IMR-90 (cell line): ENCODE measurements at regions not wholly inside any gene's neighbourhood (a gene's known extent, or its start where the extent isn't known, plus 50 kb on each side); places are given as distances from the start of the nearest gene placed in this dataset.

Source experiments
- CHD1 ChIP-seq: IDR thresholded peaks from 2 replicates; pipeline ENCODE4 v1.6.1; 2012; ENCODE audit warnings: low read depth, low read length, improper control_type of control experiment
- FOS ChIP-seq: fragments of 150-350 bp; IDR thresholded peaks from 2 replicates; pipeline ENCODE4 v1.6.1; 2016; ENCODE audit warnings: low read depth, low read length
- POLR2A ChIP-seq: IDR thresholded peaks from 2 replicates; pipeline ENCODE4 v1.6.1; 2012; ENCODE audit warnings: mild to moderate bottlenecking, low read depth, low read length
- RAD21 ChIP-seq: IDR thresholded peaks from 2 replicates; pipeline ENCODE4 v1.6.1; 2012; ENCODE audit warnings: low read length, improper control_type of control experiment
- RFX5 ChIP-seq: IDR thresholded peaks from 2 replicates; pipeline ENCODE4 v1.8.0; 2012; ENCODE audit warnings: low read depth, mild to moderate bottlenecking, low read length, moderate library complexity
- TF ChIP-seq, protein P1 (sequence below): conservative IDR thresholded peaks from 2 replicates; pipeline ENCODE4 v1.5.1; 2012; ENCODE audit warnings: mild to moderate bottlenecking, low read depth, low read length, improper control_type of control experiment
- TF ChIP-seq, protein P2 (sequence below): fragments of 150-350 bp; IDR thresholded peaks from 2 replicates; pipeline ENCODE4 v1.6.1; 2017; ENCODE audit warnings: mild to moderate bottlenecking, antibody characterized with exemption, low read length, low read depth

DNA sequence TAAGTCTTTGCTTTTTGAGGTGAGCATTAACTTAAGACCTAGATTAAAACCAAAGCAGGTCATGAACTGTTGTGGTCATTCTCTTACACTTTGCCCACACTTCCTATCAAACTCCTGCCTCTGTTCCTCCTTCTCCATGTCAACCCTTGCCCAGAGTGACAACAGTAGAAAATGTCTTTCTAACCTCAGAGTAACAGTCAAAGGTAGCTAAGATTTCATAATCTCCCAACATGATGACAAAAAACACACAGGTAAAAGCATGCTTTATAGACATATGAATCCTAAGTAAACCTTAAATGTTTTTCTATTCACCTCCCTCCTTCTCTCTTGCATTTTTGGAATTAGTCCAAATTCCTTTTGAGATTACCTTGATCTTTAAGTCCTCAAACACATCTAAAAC is 422.3 kb downstream of the SPATA31D1 start:
- no peak for TF ChIP-seq CHD1
- TF ChIP-seq, protein P1, sequence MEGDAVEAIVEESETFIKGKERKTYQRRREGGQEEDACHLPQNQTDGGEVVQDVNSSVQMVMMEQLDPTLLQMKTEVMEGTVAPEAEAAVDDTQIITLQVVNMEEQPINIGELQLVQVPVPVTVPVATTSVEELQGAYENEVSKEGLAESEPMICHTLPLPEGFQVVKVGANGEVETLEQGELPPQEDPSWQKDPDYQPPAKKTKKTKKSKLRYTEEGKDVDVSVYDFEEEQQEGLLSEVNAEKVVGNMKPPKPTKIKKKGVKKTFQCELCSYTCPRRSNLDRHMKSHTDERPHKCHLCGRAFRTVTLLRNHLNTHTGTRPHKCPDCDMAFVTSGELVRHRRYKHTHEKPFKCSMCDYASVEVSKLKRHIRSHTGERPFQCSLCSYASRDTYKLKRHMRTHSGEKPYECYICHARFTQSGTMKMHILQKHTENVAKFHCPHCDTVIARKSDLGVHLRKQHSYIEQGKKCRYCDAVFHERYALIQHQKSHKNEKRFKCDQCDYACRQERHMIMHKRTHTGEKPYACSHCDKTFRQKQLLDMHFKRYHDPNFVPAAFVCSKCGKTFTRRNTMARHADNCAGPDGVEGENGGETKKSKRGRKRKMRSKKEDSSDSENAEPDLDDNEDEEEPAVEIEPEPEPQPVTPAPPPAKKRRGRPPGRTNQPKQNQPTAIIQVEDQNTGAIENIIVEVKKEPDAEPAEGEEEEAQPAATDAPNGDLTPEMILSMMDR: no peak
- TF ChIP-seq RAD21: no peak
- TF ChIP-seq POLR2A: no peak
- TF ChIP-seq, protein P2, sequence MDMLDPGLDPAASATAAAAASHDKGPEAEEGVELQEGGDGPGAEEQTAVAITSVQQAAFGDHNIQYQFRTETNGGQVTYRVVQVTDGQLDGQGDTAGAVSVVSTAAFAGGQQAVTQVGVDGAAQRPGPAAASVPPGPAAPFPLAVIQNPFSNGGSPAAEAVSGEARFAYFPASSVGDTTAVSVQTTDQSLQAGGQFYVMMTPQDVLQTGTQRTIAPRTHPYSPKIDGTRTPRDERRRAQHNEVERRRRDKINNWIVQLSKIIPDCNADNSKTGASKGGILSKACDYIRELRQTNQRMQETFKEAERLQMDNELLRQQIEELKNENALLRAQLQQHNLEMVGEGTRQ: no peak
- TF ChIP-seq FOS: no peak
- TF ChIP-seq RFX5: no peak
